IgD-negative memory B cell (primary cell): ENCODE measurements at regions not wholly inside any gene's neighbourhood (a gene's known extent, or its start where the extent isn't known, plus 50 kb on each side); places are given as distances from the start of the nearest gene placed in this dataset.
"Not testable (repeated sequence)": the region's sequence is repeated elsewhere in the genome, so short reads cannot be mapped to it uniquely, and the experiment has no call there.

Experiments
- H3K27ac Mint-ChIP-seq, 3 donors: one replicate each; pipeline ENCODE4 v1.8.0; 2020 to 2022; ENCODE audit warnings: mild to moderate bottlenecking in 3 of 3, mixed read lengths in 3 of 3, moderate library complexity in 1 of 3
- H3K27me3 Mint-ChIP-seq: one replicate; pipeline ENCODE4 v1.8.0; 2021; ENCODE audit warnings: mixed read lengths
- H3K36me3 Mint-ChIP-seq: one replicate; pipeline ENCODE4 v1.8.0; 2020; ENCODE audit warnings: mild to moderate bottlenecking, mixed read lengths
- H3K4me1 Mint-ChIP-seq, 3 donors: one replicate each; pipeline ENCODE4 v1.8.0; 2020 to 2022; ENCODE audit warnings: mixed read lengths in 3 of 3, mild to moderate bottlenecking in 1 of 3
- H3K4me3 Mint-ChIP-seq, 4 donors: one replicate each; pipeline ENCODE4 v1.8.0; 2020 to 2022; ENCODE audit warnings: mild to moderate bottlenecking in 4 of 4, mixed read lengths in 4 of 4, moderate library complexity in 3 of 4
- H3K9me3 Mint-ChIP-seq, 3 donors: one replicate each; pipeline ENCODE4 v1.8.0; 2020 to 2021; ENCODE audit warnings: mixed read lengths in 3 of 3, mild to moderate bottlenecking in 1 of 3

GRCh38 chr18:38241736-38242135 lies 676.1 kb upstream of the CELF4 start:
- H3K27ac Mint-ChIP-seq: no peak overlapping the region
- H3K4me3 Mint-ChIP-seq: no peak overlapping the region
- no peaks in the 10 kb centered on the region for H3K36me3 Mint-ChIP-seq
- peaks cover 5 to 15% (median 8%) of the 10 kb centered on the region in 3 donors for H3K9me3 Mint-ChIP-seq
- no peaks in the 10 kb centered on the region for H3K4me1 Mint-ChIP-seq
- H3K27me3 Mint-ChIP-seq: no peaks in the 10 kb centered on the region

GRCh38 chr18:38241216-38241615 lies 675.6 kb upstream of the CELF4 start:
- H3K4me1 Mint-ChIP-seq: no peaks in the 10 kb centered on the region
- H3K4me3 Mint-ChIP-seq: no peak overlapping the region
- H3K36me3 Mint-ChIP-seq: no peaks in the 10 kb centered on the region
- no peaks in the 10 kb centered on the region for H3K27me3 Mint-ChIP-seq
- H3K9me3 Mint-ChIP-seq: peaks cover 5 to 12% (median 10%) of the 10 kb centered on the region in 3 donors
- H3K27ac Mint-ChIP-seq: no peak overlapping the region

- Mint-ChIP-seq H3K27ac (no peak overlapping the region), H3K27me3 (no peaks in the 10 kb centered on the region), H3K36me3 (no peaks in the 10 kb centered on the region), H3K9me3 (peaks cover 5 to 10% (median 10%) of the 10 kb centered on the region in 3 donors), H3K4me3 (no peak overlapping the region), H3K4me1 (no peaks in the 10 kb centered on the region)
Observed at GRCh38 chr18:38239606-38240005, 674.0 kb upstream of the CELF4 start.

DNA sequence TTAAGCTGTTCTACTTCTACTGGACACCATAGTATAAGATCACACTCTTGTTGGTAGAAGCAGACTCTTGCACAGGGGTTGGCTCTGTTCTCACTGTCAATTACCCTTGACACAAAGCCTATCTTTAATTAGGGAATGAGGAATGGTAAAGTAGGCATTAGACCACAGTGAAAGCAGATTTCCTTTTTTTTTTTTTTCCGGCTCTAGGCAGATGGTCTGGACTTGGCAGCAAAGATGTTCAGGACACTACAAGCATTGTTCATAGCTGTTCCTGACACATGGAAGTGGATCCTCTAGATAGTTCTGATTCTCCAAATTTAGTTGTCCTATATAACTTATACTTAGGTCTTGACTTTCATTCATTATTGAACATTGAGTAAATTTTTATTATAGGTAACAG lies 672.2 kb upstream of the CELF4 start:
- Mint-ChIP-seq H3K4me3 (no peak overlapping the region), H3K36me3 (no peaks in the 10 kb centered on the region), H3K27me3 (no peaks in the 10 kb centered on the region), H3K4me1 (no peaks in the 10 kb centered on the region), H3K9me3 (peaks cover 7 to 10% (median 8%) of the 10 kb centered on the region in 3 donors), H3K27ac (peak overlapping the region in 1 of 3 donors; percentile 14)

DNA sequence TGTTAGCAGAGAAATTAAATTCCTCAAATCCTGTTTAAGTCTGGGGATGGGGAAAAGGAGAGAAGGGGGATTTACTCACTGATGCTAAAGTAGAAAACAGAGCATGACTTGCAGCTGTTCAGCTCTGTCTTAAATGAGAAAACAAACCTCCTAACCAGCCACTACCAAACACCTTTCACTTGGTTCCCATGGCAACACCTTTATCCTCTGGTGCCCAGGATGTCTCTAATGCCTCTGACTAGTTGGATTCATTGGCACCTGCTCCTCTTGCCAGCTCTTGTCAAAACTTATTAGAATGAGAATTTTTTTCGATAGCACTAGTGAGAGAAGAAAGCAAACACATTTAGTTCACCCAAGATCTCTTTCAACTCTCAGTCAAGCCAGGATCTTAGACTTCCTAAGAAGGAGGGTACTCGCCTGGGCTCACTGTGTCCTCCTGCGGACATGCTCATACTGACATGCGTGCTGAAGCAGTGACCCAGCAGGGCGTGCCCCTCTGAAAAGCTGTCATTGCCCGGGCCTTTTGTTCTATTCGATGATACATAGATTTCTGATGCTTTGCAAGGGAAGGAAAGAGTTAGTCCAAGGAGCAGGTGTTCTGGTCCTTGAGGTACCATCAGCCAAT lies 656.0 kb upstream of the CELF4 start:
- H3K9me3 Mint-ChIP-seq: peaks cover 0 to 6% (median 4%) of the 10 kb centered on the region in 3 donors
- H3K36me3 Mint-ChIP-seq: no peaks in the 10 kb centered on the region
- H3K4me1 Mint-ChIP-seq: no peaks in the 10 kb centered on the region
- no peak overlapping the region for H3K4me3 Mint-ChIP-seq
- no peak overlapping the region for H3K27ac Mint-ChIP-seq
- no peaks in the 10 kb centered on the region for H3K27me3 Mint-ChIP-seq

- H3K36me3 Mint-ChIP-seq: no peaks in the 10 kb centered on the region
- H3K27me3 Mint-ChIP-seq: no peaks in the 10 kb centered on the region
- H3K4me3 Mint-ChIP-seq: no peak overlapping the region
- H3K27ac Mint-ChIP-seq: no peak overlapping the region
- peaks cover 5 to 10% (median 8%) of the 10 kb centered on the region in 3 donors for H3K9me3 Mint-ChIP-seq
- no peaks in the 10 kb centered on the region for H3K4me1 Mint-ChIP-seq
Observed at GRCh38 chr18:38198956-38199355, 633.4 kb upstream of the CELF4 start.

DNA sequence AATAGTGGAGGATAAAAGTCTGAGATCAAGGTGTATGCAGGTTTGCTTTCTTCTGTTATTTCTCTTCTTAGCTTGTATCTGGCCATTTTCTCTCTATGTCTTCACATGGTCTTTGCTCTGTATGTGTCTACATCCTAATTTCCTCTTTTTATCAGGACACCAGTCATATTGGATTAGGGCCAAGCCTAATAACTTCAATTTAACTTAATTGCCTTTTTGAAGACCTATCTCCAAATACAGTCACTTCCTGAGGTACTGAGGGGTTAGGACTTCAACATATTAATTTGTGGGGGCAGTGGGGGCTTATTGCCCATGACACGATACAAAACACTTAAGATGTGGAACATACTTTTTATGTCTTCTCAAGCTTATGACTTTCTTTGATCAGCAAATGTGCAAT lies 632.9 kb upstream of the CELF4 start:
- Mint-ChIP-seq H3K4me3 (no peak overlapping the region), H3K27me3 (no peaks in the 10 kb centered on the region), H3K36me3 (no peaks in the 10 kb centered on the region), H3K27ac (no peak overlapping the region), H3K9me3 (peaks cover 5 to 10% (median 10%) of the 10 kb centered on the region in 3 donors), H3K4me1 (no peaks in the 10 kb centered on the region)

GRCh38 chr18:38186491-38186890 lies 620.9 kb upstream of the CELF4 start:
- Mint-ChIP-seq H3K27ac (no peak overlapping the region), H3K27me3 (no peaks in the 10 kb centered on the region), H3K4me1 (peaks cover 0 to 2% (median 0%) of the 10 kb centered on the region in 3 donors), H3K4me3 (no peak overlapping the region), H3K36me3 (no peaks in the 10 kb centered on the region), H3K9me3 (peaks cover 0 to 13% (median 7%) of the 10 kb centered on the region in 3 donors)

- no peaks in the 10 kb centered on the region for H3K27me3 Mint-ChIP-seq
- no peaks in the 10 kb centered on the region for H3K36me3 Mint-ChIP-seq
- no peak overlapping the region for H3K4me3 Mint-ChIP-seq
- H3K9me3 Mint-ChIP-seq: no peaks in the 10 kb centered on the region
- no peaks in the 10 kb centered on the region for H3K4me1 Mint-ChIP-seq
- H3K27ac Mint-ChIP-seq: no peak overlapping the region
Observed at GRCh38 chr18:38174594-38174993, 609.0 kb upstream of the CELF4 start.

DNA sequence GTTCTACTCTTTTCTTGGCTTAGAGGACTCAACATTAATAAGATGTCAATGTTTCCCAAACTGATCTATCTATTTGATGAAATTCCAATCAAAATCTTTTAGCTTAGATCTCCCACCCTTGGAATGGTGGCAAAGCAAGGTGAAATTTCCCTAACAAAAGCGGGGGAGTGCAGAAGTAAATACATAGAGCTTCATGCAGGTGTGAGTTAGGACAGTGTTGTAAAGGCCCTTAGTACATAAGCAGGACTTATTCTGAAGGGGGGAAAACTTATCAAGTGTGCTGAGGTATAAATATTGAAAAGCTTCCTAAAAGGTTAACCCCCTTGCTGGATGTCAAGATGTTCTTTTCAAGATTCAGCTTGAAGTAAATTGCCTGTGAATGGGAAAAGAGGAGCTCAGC lies 608.6 kb upstream of the CELF4 start:
- Mint-ChIP-seq H3K36me3 (no peaks in the 10 kb centered on the region), H3K9me3 (no peaks in the 10 kb centered on the region), H3K27me3 (no peaks in the 10 kb centered on the region), H3K4me3 (no peak overlapping the region), H3K27ac (no peak overlapping the region), H3K4me1 (no peaks in the 10 kb centered on the region)

DNA sequence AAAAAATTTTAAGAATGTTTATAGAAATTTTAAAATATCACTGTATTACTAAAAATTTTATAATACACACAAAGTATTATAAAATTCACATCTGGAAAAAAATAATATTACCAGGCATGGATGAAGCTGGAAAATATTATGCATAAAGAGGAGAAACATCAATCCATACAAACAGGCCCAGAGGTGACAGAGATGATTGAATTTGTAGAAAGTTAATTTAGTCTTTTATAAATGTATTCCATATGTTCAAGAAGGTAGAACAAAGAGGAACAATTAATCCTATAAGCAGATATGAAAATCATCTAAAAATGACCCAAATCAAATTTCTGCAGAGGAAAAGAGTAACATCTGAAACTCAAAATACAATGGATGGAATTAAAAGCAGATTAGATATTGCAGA lies 605.2 kb upstream of the CELF4 start:
- H3K4me3 Mint-ChIP-seq: no peak overlapping the region
- H3K36me3 Mint-ChIP-seq: no peaks in the 10 kb centered on the region
- no peaks in the 10 kb centered on the region for H3K9me3 Mint-ChIP-seq
- no peaks in the 10 kb centered on the region for H3K27me3 Mint-ChIP-seq
- H3K27ac Mint-ChIP-seq: no peak overlapping the region
- no peaks in the 10 kb centered on the region for H3K4me1 Mint-ChIP-seq

GRCh38 chr18:38167623-38168022 lies 602.0 kb upstream of the CELF4 start:
- Mint-ChIP-seq H3K36me3 (no peaks in the 10 kb centered on the region), H3K9me3 (peaks cover 0 to 2% (median 0%) of the 10 kb centered on the region in 3 donors), H3K4me3 (no peak overlapping the region), H3K27me3 (no peaks in the 10 kb centered on the region), H3K4me1 (no peaks in the 10 kb centered on the region), H3K27ac (no peak overlapping the region)

- H3K9me3 Mint-ChIP-seq: peaks cover 3 to 21% (median 7%) of the 10 kb centered on the region in 3 donors
- not testable (repeated sequence) for H3K4me1 Mint-ChIP-seq, H3K27ac Mint-ChIP-seq, H3K4me3 Mint-ChIP-seq, H3K27me3 Mint-ChIP-seq, H3K36me3 Mint-ChIP-seq
Observed at GRCh38 chr18:38153116-38153515, 587.5 kb upstream of the CELF4 start.

DNA sequence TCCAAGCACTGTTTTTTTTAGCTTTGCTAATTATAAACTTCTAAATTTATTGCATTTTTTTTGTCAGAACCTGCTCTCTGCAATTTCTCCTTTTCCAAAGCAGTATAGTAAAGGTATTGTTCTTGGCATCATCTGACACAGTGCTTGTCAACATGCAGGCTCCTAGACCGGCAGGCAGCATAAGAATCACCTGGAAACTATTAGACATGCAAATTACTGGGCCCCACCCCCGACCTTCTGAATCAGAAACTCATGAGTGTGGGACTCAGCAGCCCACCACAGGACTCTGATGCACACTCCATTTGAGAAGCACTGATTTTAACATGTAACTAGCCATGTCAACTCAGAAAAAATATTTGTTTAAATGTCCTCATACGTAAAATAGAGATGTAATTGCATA lies 551.1 kb upstream of the CELF4 start:
- no peak overlapping the region for H3K27ac Mint-ChIP-seq
- H3K4me1 Mint-ChIP-seq: no peaks in the 10 kb centered on the region
- H3K4me3 Mint-ChIP-seq: no peak overlapping the region
- no peaks in the 10 kb centered on the region for H3K27me3 Mint-ChIP-seq
- no peaks in the 10 kb centered on the region for H3K36me3 Mint-ChIP-seq
- H3K9me3 Mint-ChIP-seq: peaks cover 0 to 3% (median 2%) of the 10 kb centered on the region in 3 donors

DNA sequence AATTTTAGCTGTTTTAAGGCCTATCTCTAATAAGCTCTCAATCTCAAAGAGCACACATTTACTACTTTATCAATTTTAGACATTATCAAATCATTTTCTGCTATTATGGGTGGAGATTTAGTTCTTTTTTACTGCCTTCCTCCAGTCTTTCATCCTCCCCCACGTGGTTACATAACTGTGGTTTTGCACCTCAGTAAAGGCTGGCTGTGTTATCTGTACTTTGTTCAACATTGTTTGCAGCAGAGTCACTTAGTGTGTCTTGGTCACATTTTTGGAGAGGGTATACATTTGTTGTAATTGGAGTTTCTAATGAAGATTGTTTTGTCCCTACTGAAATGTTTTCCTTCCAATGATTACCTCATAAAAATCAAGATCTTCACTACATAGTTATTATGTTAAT lies 549.6 kb upstream of the CELF4 start:
- Mint-ChIP-seq H3K4me1 (no peaks in the 10 kb centered on the region), H3K36me3 (no peaks in the 10 kb centered on the region), H3K9me3 (peaks cover 0 to 3% (median 2%) of the 10 kb centered on the region in 3 donors), H3K4me3 (no peak overlapping the region), H3K27ac (no peak overlapping the region), H3K27me3 (no peaks in the 10 kb centered on the region)

- Mint-ChIP-seq H3K9me3 (peaks cover 2 to 4% (median 3%) of the 10 kb centered on the region in 3 donors), H3K4me1 (no peaks in the 10 kb centered on the region), H3K27me3 (no peaks in the 10 kb centered on the region), H3K36me3 (no peaks in the 10 kb centered on the region), H3K4me3 (no peak overlapping the region), H3K27ac (no peak overlapping the region)
Observed at GRCh38 chr18:38087538-38087937, 521.9 kb upstream of the CELF4 start.
